Endodermal cell (in vitro differentiated cells): ENCODE measurements at regions not wholly inside any gene's neighbourhood (a gene's known extent, or its start where the extent isn't known, plus 50 kb on each side); places are given as distances from the start of the nearest gene placed in this dataset.

Experiments
- DNase-seq: peaks from one replicate; pipeline ENCODE4 v3.0.0-alpha.2; 2017
- H3K27ac ChIP-seq: 2 replicates; pipeline ENCODE4 v1.5.1; 2013; ENCODE audit warnings: mild to moderate bottlenecking, low read depth, low read length, moderate library complexity
- H3K27me3 ChIP-seq: 2 replicates; pipeline ENCODE4 v1.6.1; 2013; ENCODE audit warnings: mild to moderate bottlenecking, low read length, moderate library complexity; ENCODE audit not compliant: insufficient read depth, control insufficient read depth, poor library complexity, severe bottlenecking
- H3K36me3 ChIP-seq: 2 replicates; pipeline ENCODE4 v1.7.0; 2013; ENCODE audit warnings: mild to moderate bottlenecking, low read length, moderate library complexity; ENCODE audit not compliant: control insufficient read depth, insufficient read depth
- H3K4me1 ChIP-seq: one replicate; pipeline ENCODE4 v1.7.0; 2013; ENCODE audit warnings: low read length; ENCODE audit not compliant: control insufficient read depth, insufficient read depth
- H3K4me3 ChIP-seq: 2 replicates; pipeline ENCODE4 v1.5.1; 2013; ENCODE audit warnings: mild to moderate bottlenecking, low read length, moderate library complexity
- H3K9ac ChIP-seq: 2 replicates; pipeline ENCODE4 v1.6.1; 2013; ENCODE audit warnings: mild to moderate bottlenecking, low read length, moderate library complexity; ENCODE audit not compliant: poor library complexity, severe bottlenecking; ENCODE audit errors: extremely low read depth
- H3K9me3 ChIP-seq: 2 replicates; pipeline ENCODE4 v1.6.1; 2013; ENCODE audit warnings: mild to moderate bottlenecking, low read length, moderate library complexity; ENCODE audit not compliant: control insufficient read depth
- H3K27ac Mint-ChIP-seq: 2 replicates; pipeline ENCODE4 v1.8.0; 2020; ENCODE audit warnings: mixed read lengths
- H3K27me3 Mint-ChIP-seq: 2 replicates; pipeline ENCODE4 v1.8.0; 2021; ENCODE audit warnings: mild to moderate bottlenecking, mixed read lengths; ENCODE audit not compliant: insufficient read depth
- H3K36me3 Mint-ChIP-seq: 2 replicates; pipeline ENCODE4 v1.8.0; 2020; ENCODE audit warnings: low read depth, mixed read lengths
- H3K4me1 Mint-ChIP-seq: 2 replicates; pipeline ENCODE4 v1.8.0; 2020; ENCODE audit warnings: mixed read lengths
- H3K4me3 Mint-ChIP-seq: 2 replicates; pipeline ENCODE4 v1.8.0; 2020; ENCODE audit warnings: mild to moderate bottlenecking, moderate library complexity, mixed read lengths
- H3K9me3 Mint-ChIP-seq: 2 replicates; pipeline ENCODE4 v1.8.0; 2020; ENCODE audit warnings: mild to moderate bottlenecking, mixed read lengths
- WGBS, 2 experiments: methylation state at CpG; one replicate each; pipeline versions ENCODE4 v1.1.5 to v1.1.7; 2013; ENCODE audit warnings: missing lambda C conversion rate in 2 of 2, mixed read lengths in 1 of 2; ENCODE audit not compliant: insufficient coverage in 1 of 2, insufficient read length in 1 of 2; 5-methylcytosine and 5-hydroxymethylcytosine counted together
- TF ChIP-seq, protein P1 (sequence below): fragments of 200-600 bp; sonication (generic); conservative IDR thresholded peaks from 2 replicates; pipeline ENCODE4 v1.5.0; 2021; ENCODE audit warnings: antibody characterized with exemption, mild to moderate bottlenecking

- Histone ChIP-seq H3K27ac (no peak overlapping the region), H3K36me3 (no peaks in the 10 kb centered on the region), H3K9ac (no peak overlapping the region), H3K27me3 (no peaks in the 10 kb centered on the region), H3K9me3 (no peaks in the 10 kb centered on the region), H3K4me1 (no peaks in the 10 kb centered on the region), H3K4me3 (no peak overlapping the region)
- Mint-ChIP-seq H3K4me3 (no peak overlapping the region), H3K27me3 (peaks cover 1% of the 10 kb centered on the region), H3K4me1 (peaks cover 2% of the 10 kb centered on the region), H3K9me3 (no peaks in the 10 kb centered on the region), H3K36me3 (no peaks in the 10 kb centered on the region), H3K27ac (no peak overlapping the region)
- DNase-seq, result no peak
- 92% methylated on average over 4 of the region's 4 CpGs; no CpG with 5 or more reads in 1 of the 2 experiments for WGBS, 2 experiments
- TF ChIP-seq, protein P1, sequence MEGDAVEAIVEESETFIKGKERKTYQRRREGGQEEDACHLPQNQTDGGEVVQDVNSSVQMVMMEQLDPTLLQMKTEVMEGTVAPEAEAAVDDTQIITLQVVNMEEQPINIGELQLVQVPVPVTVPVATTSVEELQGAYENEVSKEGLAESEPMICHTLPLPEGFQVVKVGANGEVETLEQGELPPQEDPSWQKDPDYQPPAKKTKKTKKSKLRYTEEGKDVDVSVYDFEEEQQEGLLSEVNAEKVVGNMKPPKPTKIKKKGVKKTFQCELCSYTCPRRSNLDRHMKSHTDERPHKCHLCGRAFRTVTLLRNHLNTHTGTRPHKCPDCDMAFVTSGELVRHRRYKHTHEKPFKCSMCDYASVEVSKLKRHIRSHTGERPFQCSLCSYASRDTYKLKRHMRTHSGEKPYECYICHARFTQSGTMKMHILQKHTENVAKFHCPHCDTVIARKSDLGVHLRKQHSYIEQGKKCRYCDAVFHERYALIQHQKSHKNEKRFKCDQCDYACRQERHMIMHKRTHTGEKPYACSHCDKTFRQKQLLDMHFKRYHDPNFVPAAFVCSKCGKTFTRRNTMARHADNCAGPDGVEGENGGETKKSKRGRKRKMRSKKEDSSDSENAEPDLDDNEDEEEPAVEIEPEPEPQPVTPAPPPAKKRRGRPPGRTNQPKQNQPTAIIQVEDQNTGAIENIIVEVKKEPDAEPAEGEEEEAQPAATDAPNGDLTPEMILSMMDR, result no peak
Measured at GRCh38 chr5:109614301-109614700, 75.4 kb upstream of the MAN2A1 start.

DNA sequence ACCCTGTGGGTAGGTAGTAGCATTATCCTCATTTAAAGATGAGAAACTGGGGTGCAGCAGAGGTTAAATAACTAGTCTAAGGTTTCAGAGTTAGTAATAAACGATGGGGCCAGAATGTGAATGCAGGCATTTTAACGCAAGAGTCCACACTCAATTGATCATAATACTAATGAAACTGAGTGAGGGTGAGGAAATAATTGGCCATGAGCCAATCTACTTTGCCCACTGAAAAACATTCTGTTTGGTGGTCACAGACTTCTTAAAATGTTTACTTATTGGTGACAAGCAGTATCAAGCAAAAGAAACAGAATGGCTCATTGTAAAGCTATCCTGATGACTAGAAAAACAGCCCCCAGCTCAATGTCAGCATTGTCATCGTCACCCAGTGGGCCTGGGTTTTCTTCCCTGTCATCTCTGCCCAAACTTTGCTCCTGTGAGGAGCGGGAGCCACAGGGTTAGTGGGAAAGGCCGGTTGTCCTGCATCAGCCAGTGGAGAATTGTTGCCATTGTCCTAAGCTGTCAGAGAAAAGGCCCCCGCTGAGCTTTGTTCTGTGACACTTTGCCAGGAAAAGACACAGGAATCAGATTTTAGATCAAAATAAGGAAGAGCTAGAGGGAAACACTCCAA is 77.3 kb upstream of the MAN2A1 start:
- Histone ChIP-seq H3K9me3 (no peaks in the 10 kb centered on the region), H3K36me3 (no peaks in the 10 kb centered on the region), H3K9ac (no peak overlapping the region), H3K4me1 (no peaks in the 10 kb centered on the region), H3K27me3 (no peaks in the 10 kb centered on the region), H3K27ac (no peak overlapping the region), H3K4me3 (no peak overlapping the region)
- WGBS, 2 experiments, result 66 to 71% methylated on average over 3 to 6 of the region's 6 CpGs
- Mint-ChIP-seq H3K4me3 (no peak overlapping the region), H3K27ac (no peak overlapping the region), H3K4me1 (peaks cover 2% of the 10 kb centered on the region), H3K36me3 (no peaks in the 10 kb centered on the region), H3K27me3 (peaks cover 3% of the 10 kb centered on the region), H3K9me3 (no peaks in the 10 kb centered on the region)
- DNase-seq, result peak; percentile 50
- TF ChIP-seq, protein P1, result no peak

- Histone ChIP-seq H3K9ac (no peak overlapping the region), H3K4me1 (no peaks in the 10 kb centered on the region), H3K27ac (no peak overlapping the region), H3K4me3 (no peak overlapping the region), H3K27me3 (no peaks in the 10 kb centered on the region), H3K9me3 (no peaks in the 10 kb centered on the region), H3K36me3 (no peaks in the 10 kb centered on the region)
- peaks cover 3% of the 10 kb centered on the region for H3K27me3 Mint-ChIP-seq
- no peak for DNase-seq
- H3K4me3 Mint-ChIP-seq, result no peak overlapping the region
- H3K9me3 Mint-ChIP-seq, result no peaks in the 10 kb centered on the region
- TF ChIP-seq, protein P1, result no peak
- no peaks in the 10 kb centered on the region for H3K36me3 Mint-ChIP-seq
- 93 to 95% methylated on average over 3 of the region's 3 CpGs for WGBS, 2 experiments
- no peak overlapping the region for H3K27ac Mint-ChIP-seq
- peaks cover 2% of the 10 kb centered on the region for H3K4me1 Mint-ChIP-seq
Measured at GRCh38 chr5:109611505-109611904, 78.2 kb upstream of the MAN2A1 start.
